Smooth muscle cell (in vitro differentiated cells): ENCODE measurements at regions not wholly inside any gene's neighbourhood (a gene's known extent, or its start where the extent isn't known, plus 50 kb on each side); places are given as distances from the start of the nearest gene placed in this dataset.

Experiments
- DNase-seq: peaks from one replicate; lab custom pipeline; 2025; ENCODE audit not compliant: unreplicated experiment; lab: John Stamatoyannopoulos, UW
- H2AFZ ChIP-seq: fragments of 200-600 bp; sonication (generic); 2 replicates; pipeline ENCODE4 v1.6.0; 2016; ENCODE audit warnings: antibody characterized with exemption, low read depth, mild to moderate bottlenecking
- H3F3A ChIP-seq: fragments of 200-600 bp; sonication (generic); 2 replicates; pipeline ENCODE4 v1.6.0; 2017; ENCODE audit warnings: antibody characterized with exemption, low read depth
- H3K27ac ChIP-seq: fragments of 200-600 bp; sonication (generic); 2 replicates; pipeline ENCODE4 v1.5.1; 2016; ENCODE audit warnings: low read depth, mild to moderate bottlenecking
- H3K27me3 ChIP-seq: fragments of 200-600 bp; sonication (generic); 2 replicates; pipeline ENCODE4 v1.6.1; 2016; ENCODE audit warnings: low read depth, mild to moderate bottlenecking
- H3K36me3 ChIP-seq: fragments of 200-600 bp; sonication (generic); 2 replicates; pipeline ENCODE4 v1.5.1; 2016; ENCODE audit warnings: low read depth
- H3K4me1 ChIP-seq: fragments of 200-600 bp; sonication (generic); 2 replicates; pipeline ENCODE4 v1.5.1; 2016; ENCODE audit warnings: low read depth
- H3K4me2 ChIP-seq: fragments of 200-600 bp; sonication (generic); 2 replicates; pipeline ENCODE4 v1.6.0; 2016; ENCODE audit warnings: mild to moderate bottlenecking
- H3K4me3 ChIP-seq: fragments of 200-600 bp; sonication (generic); 2 replicates; pipeline ENCODE4 v1.5.1; 2016; ENCODE audit warnings: mild to moderate bottlenecking
- H3K79me2 ChIP-seq: fragments of 200-600 bp; sonication (generic); 2 replicates; pipeline ENCODE4 v1.6.0; 2016; ENCODE audit warnings: low read depth, mild to moderate bottlenecking
- H3K9ac ChIP-seq: fragments of 200-600 bp; sonication (generic); 2 replicates; pipeline ENCODE4 v1.6.0; 2016; ENCODE audit warnings: low read depth
- H3K9me3 ChIP-seq: fragments of 200-600 bp; sonication (generic); replicated peaks from 2 replicates; pipeline ENCODE4 v1.5.1; 2016; ENCODE audit warnings: low read depth
- H4K20me1 ChIP-seq: fragments of 200-600 bp; sonication (generic); 2 replicates; pipeline ENCODE4 v1.6.0; 2016; ENCODE audit warnings: low read depth
- CTCF ChIP-seq: fragments of 200-600 bp; sonication (generic); IDR thresholded peaks from 2 replicates; pipeline ENCODE4 v1.5.1; 2017; ENCODE audit warnings: borderline replicate concordance, mild to moderate bottlenecking, antibody characterized with exemption; ENCODE audit not compliant: insufficient read depth, poor library complexity, severe bottlenecking
- WGBS: methylation state at CpG from one replicate; pipeline ENCODE4 v1.1.7; 2016; ENCODE audit warnings: low lambda C conversion rate; 5-methylcytosine and 5-hydroxymethylcytosine counted together

GRCh38 chr7:127448566-127448965 lies 56.1 kb upstream of the ZNF800 start:
- Histone ChIP-seq H3K4me2 (no peak overlapping the region), H3K9ac (no peak overlapping the region), H3K4me3 (no peak overlapping the region), H3F3A (no peaks in the 10 kb centered on the region), H2AFZ (no peak overlapping the region), H3K4me1 (no peaks in the 10 kb centered on the region), H4K20me1 (no peaks in the 10 kb centered on the region), H3K27me3 (no peaks in the 10 kb centered on the region), H3K36me3 (no peaks in the 10 kb centered on the region), H3K79me2 (no peaks in the 10 kb centered on the region), H3K9me3 (no peaks in the 10 kb centered on the region), H3K27ac (no peak overlapping the region)
- TF ChIP-seq CTCF, result no peak
- WGBS, result 45% methylated on average over 3 of the region's 3 CpGs
- no peak for DNase-seq

- Histone ChIP-seq H3K79me2 (no peaks in the 10 kb centered on the region), H2AFZ (no peak overlapping the region), H3K4me1 (no peaks in the 10 kb centered on the region), H4K20me1 (no peaks in the 10 kb centered on the region), H3K9ac (no peak overlapping the region), H3K9me3 (no peaks in the 10 kb centered on the region), H3K27me3 (no peaks in the 10 kb centered on the region), H3K4me3 (no peak overlapping the region), H3K4me2 (no peak overlapping the region), H3F3A (no peaks in the 10 kb centered on the region), H3K36me3 (no peaks in the 10 kb centered on the region), H3K27ac (no peak overlapping the region)
- peak; percentile 13 for TF ChIP-seq CTCF
- no peak for DNase-seq
- 4% methylated on average over 1 of the region's 1 CpG for WGBS
Observed at GRCh38 chr7:127447326-127447945, 54.9 kb upstream of the ZNF800 start.

- Histone ChIP-seq H3K4me2 (no peak overlapping the region), H3K4me1 (no peaks in the 10 kb centered on the region), H3K27me3 (no peaks in the 10 kb centered on the region), H3K9ac (no peak overlapping the region), H3F3A (no peaks in the 10 kb centered on the region), H4K20me1 (no peaks in the 10 kb centered on the region), H3K36me3 (no peaks in the 10 kb centered on the region), H2AFZ (no peak overlapping the region), H3K9me3 (no peaks in the 10 kb centered on the region), H3K4me3 (no peak overlapping the region), H3K27ac (no peak overlapping the region), H3K79me2 (no peaks in the 10 kb centered on the region)
- TF ChIP-seq CTCF, result no peak
- 86% methylated on average over 2 of the region's 2 CpGs for WGBS
- no peak for DNase-seq
Observed at GRCh38 chr7:127446842-127447241, 54.3 kb upstream of the ZNF800 start.
